ENCODE measurements at regions not wholly inside any gene's neighbourhood (a gene's known extent, or its start where the extent isn't known, plus 50 kb on each side); places are given as distances from the start of the nearest gene placed in this dataset.
A peak's percentile ranks its signal among the peaks of the same experiment; 100 is the strongest.

DNA sequence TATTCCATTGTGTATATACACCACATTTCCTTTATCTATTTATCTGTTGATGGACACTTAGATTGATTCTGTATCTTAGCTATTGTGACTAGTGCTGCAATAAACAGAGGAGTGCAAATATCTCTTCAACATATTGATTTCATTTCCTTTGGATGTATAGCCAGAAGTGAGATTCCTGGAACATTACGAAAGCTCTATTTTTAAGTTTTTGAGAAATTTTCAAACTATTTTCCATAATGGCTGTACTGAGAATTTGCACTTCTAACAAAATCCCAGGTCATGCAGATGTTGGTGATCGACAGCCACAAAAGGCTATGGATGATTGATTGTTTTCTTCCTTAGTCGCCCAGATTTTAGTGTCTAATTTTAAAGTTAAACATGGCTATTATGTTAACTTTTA, 132.7 kb upstream of the MTAP start:
- no peak for DNase-seq (ENCODE audit: low read depth)

DNA sequence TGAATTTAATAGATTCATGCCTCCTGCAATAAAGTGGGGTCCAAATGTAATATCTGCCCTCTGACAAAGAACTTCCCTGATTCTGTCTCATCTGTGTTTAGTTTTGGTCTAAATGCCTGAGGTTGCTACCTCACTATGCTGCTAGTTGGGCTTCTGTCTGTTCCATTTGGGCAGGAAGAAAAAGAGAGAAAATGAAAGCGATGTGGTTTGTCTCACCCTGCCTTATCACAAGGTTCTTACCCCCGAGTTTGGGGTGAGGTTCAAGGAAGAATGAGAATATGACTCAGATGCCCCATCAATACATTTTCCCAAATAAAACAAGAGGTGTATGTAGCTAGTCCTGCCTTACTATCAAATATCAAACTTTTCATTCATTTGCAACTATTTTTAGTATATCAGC, 132.1 kb upstream of the MTAP start:
- no peak for DNase-seq (ENCODE audit: low read depth)

DNA sequence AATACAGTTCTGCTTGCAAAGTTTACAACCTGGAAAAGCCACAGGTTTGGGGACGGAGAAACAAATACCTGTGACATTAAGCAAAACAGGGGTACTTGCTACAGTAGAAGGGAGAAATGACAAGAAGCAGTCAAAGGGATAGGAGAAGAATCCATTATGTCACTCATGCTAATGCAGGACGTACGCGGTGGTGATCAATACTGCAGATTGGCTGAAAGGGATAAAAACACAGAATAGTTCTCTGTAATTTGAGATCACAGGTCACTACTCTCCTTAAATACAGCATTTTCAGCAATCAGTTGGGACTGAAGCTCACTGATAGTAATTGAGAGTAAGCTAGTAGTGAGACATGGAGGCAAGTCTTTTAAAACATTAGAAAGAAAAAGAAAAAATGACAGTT, 130.3 kb upstream of the MTAP start:
- no peak for DNase-seq (ENCODE audit: low read depth)

DNA sequence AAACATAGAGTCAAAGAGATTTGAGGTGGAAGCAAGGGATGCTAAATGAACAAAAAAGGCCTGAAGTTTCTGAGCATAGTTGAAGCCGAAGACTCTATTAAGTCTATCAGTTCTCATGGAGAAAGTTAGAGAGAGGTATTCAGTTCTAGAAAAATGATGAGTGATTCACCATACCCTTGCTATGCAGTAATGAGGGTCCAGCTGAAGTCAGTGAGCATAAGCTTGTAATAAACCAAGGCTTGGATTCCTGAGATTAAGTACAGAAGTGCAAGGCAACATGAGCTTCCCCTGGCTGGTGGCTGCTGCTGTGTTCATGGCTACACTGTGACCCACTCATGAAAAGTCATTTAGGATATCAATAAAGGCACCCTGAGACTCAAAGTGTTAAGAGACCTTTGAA, 129.7 kb upstream of the MTAP start:
- DNase-seq (ENCODE audit: low read depth) = no peak

GRCh38 chr9:21674894-21675293, 127.5 kb upstream of the MTAP start:
- peak; percentile 17 for DNase-seq (ENCODE audit: low read depth)

GRCh38 chr9:21677387-21677786, 125.0 kb upstream of the MTAP start:
- no peak for DNase-seq (ENCODE audit: low read depth)

GRCh38 chr9:21677834-21678233, 124.6 kb upstream of the MTAP start:
- DNase-seq (ENCODE audit: low read depth) = peak; percentile 66

DNA sequence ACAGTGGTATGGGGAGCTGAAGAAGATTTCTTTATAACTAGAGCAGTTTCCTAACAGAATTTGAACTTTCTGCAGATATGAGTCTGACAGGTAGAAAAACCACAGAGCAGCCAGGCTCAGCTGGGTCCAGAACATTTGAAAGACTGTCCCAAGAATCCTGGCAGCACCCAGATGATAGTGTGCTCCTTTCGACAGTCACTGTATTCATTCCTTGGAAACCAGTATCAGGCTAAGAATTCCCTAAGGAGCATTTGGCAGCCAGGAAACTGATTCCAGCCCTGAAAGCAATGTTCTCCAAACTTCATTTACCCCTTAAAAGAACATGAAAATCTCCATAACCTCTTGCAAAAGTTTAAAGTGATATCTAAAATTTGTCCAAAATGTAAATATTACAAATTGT, 123.0 kb upstream of the MTAP start:
- no peak for DNase-seq (ENCODE audit: low read depth)

GRCh38 chr9:21680590-21680989, 121.8 kb upstream of the MTAP start:
- no peak for DNase-seq (ENCODE audit: low read depth)

- peak; percentile 55 for DNase-seq (ENCODE audit: low read depth)
These were observed 120.8 kb upstream of the MTAP start for GRCh38 chr9:21681641-21682040.

DNA sequence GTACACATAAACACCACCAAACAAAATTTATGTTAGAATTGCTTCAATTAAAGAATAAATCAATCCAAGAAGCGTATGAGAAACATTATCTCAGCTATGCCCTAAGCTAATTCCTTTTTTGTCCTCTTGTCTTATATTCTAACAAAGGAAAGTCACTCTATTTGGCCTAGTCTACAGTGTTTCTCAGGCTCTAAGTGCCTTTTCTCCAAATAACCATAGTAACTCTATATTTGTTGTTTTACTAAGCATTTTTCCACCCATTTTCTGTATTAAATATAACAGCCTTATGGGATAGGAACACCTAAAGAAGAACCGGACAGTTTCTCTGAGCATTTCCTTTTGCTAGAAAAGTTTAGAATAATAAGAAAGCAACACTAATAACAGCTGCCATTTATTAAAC, 120.1 kb upstream of the MTAP start:
- no peak for DNase-seq (ENCODE audit: low read depth)

DNA sequence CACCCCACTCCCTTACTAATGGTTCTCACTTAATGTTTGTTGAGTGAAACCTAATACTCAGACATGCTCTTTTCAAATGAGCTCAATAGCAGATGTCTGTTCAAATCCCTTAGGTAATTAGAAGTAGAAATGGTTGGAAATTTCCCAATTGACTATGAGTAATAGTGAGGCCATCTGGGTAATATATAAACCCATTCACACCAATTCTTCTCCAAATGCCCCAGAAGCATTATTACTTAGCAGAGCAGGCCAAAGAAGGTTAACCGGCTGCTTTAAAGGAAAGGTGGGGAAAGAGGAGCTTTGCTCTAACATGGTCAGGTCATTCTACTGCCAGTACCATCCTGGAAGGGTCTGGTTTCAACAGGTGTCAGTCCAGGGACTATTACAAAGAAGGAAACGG, 119.5 kb upstream of the MTAP start:
- DNase-seq (ENCODE audit: low read depth) = peak; percentile 57

GRCh38 chr9:21683484-21684175, 118.8 kb upstream of the MTAP start:
- DNase-seq (ENCODE audit: low read depth) = no peak

DNA sequence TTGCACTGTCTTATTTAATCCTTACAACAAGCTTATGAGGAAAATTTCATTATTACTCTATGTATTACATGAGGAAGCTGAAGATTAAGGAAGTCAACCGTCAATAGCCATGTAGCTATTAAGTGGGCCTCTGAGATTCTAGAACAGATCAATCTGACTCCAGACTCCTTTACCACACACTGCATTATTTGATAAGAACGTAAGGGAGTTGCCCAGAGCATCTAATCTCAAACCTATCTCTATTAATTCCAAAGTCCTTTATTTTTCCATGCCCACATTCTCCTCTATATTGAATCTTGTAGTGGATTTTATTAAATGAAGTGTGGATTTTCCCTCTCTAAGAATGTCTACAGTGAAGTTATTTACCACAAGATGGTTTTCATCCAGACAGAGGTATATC, 118.2 kb upstream of the MTAP start:
- DNase-seq (ENCODE audit: low read depth) = no peak

DNA sequence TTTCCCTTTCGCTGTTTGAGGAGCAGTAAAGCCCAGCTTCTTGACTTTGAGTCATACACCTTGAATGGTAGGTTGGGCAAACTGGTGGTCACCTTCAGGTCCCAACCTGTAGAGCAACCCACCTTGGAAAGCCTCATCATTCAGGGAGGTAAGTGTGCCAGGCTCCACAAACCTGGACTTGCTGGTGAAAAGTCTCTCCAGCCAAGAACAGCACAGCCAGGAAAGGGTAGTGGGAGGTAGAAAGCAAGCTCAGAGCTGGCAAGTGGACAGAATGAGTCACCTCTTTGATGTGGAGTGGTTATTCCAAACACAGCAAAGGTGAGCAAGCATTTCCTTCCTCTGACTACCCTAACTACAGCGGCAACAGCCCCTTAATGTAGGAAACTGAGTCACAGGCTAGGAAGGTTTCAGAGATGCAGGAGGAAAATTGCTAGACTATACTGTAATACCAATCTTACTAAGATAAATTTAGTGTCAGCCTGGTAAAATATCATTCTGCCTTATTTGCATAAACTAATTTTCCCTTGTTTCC, 117.5 kb upstream of the MTAP start:
- peak; percentile 86 for DNase-seq (ENCODE audit: low read depth)

GRCh38 chr9:21685502-21685901, 116.9 kb upstream of the MTAP start:
- no peak for DNase-seq (ENCODE audit: low read depth)

GRCh38 chr9:21686738-21687137, 115.7 kb upstream of the MTAP start:
- no peak for DNase-seq (ENCODE audit: low read depth)

DNA sequence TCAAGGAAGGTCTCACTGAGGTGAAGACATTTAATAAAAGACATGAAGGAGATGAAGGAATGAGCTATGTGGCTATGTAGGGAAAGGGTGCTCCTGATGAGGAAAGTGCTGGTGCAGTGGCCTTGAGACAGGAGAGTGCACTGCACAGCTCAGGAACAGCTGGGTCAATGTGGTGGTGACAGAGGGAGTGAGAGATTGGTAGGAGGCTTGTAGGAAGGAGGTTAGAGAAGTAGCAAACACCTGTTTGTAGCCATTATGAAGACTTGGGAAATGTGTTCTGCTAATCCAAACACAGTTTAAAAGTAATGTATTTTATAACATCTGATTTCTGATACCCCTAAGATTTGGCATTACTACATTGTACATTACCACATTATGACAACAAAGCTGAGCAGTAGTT, 115.1 kb upstream of the MTAP start:
- no peak for DNase-seq (ENCODE audit: low read depth)

DNA sequence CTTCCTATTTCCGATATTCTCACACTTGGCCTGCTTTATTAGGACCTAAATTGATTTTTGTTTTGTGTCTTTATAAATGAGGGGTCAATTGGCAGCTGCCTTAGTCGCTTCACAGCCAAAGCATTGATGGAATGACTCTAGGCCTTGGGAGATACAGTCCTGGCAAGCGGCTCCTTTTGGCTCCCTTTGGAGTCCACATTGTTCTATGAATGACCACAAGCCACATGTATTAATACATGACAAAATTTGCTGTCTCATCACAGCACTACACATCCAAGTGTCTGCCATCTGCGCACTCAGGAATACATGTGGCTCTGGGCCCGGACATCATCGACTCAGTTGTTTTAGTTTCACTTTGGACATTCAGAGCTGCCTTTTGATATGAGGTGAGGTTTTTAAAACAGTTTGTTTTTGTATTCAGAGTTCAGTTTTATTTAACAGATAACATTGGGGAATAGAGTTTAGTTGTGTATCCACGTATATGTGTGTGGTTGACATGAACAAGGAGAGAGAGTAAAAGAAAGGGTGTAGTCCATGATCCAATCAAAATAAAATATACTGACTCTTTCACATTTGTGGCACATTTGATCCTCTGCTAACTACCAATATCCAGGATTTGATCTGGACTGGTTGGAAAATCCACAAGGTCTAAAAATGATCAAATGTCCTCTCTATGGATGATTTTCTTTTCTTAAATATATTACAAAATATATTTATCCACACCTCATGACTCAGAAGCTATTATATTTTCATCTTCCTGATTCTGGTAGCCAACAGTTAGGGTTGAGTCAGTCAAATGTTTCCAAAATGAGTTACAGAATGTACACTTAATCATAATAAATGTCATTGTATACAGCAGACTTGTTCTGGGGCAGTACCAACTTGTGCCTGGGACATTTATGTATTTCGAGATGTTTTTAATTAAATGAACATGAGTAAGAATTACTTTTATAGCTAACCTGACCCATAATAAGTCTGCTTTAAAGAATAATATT, 114.0 kb upstream of the MTAP start:
- DNase-seq (ENCODE audit: low read depth) = peak; percentile 89

DNA sequence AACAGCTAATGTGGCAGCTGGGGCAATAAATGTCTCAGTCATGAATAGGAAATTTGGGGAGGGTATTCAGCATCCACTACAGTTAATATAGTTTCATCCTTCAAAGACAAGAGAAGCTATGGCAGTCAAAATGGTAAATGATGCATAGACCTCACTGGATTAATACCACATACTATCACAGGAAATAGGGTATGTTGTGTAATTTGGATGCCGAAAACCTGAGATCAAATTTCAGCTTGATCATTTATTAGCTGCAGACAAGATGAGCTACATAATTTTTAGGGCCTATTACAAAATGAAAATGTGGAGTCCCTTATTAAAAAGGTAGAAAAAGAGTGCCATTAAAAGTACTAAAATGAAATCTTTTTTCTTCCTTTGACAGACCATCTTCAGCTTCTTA, 112.6 kb upstream of the MTAP start:
- no peak for DNase-seq (ENCODE audit: low read depth)

- DNase-seq (ENCODE audit: low read depth) = peak; percentile 42
These were observed 111.9 kb upstream of the MTAP start for GRCh38 chr9:21690561-21690960.

- no peak for DNase-seq (ENCODE audit: low read depth)
These were observed 110.0 kb upstream of the MTAP start for GRCh38 chr9:21692390-21692789.

DNA sequence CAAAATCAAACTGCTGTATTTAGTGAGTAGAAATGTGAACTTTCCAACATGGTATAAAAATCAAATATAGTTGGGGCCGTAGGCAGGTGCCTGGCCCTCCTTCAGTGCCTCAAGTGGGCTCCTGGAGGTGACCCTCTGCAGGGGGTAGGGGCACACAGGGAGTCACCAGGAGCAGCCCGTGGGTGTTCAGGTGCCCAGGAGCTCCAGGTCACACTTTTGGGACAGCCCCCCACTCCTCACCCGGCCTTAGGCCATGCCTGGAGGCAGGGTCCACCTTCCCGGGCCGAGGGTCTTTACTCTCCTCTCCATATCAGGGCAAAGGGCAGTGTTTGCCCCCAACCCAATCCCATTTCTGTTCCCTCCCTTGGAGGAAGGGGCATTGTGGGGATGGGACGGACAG, 108.0 kb upstream of the MTAP start:
- no peak for DNase-seq (ENCODE audit: low read depth)

Data from RPMI7951 (cell line).